GM12872 (cell line): ENCODE measurements at regions not wholly inside any gene's neighbourhood (a gene's known extent, or its start where the extent isn't known, plus 50 kb on each side); places are given as distances from the start of the nearest gene placed in this dataset.

Experiments used
- TF ChIP-seq, protein P1 (sequence below): IDR thresholded peaks from 3 replicates; pipeline ENCODE4 v1.5.1; 2011; ENCODE audit warnings: low read depth, mild to moderate bottlenecking, low read length, moderate library complexity; ENCODE audit not compliant: insufficient read depth

DNA sequence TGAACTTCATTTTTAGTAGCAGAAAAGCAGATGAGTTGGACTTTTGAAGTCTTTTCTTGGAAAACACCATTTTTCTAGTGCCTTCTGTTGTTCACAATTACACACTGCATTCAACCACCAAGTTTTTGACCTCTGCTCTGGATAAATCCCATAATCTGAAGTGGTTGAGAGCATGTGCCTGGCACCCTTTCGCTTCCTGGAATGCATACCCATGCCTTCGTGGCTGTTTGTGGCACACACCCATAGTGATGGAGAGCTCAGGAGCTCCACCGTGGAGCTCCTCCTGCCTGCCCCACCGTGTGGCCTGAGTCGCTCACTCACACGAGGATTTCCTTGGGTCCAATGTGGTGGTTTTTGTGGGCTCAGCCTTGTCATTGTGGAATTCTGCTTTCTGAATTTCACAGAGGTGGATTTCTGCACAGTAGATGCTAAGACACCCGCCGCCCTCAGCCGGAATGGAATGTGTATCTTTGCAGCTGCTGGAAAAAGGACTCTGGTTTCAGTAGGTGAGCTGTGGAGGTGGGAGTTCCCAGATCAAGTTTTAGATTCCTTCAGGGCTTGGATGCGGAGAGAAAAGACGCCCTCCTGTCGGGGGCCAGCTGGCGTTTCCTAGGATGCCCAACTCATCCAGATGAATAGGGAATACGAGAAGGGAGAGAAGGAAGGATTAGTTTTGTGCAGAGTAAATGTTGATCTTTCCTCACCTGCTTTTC is 500.4 kb downstream of the IRX1 start:
- TF ChIP-seq, protein P1, sequence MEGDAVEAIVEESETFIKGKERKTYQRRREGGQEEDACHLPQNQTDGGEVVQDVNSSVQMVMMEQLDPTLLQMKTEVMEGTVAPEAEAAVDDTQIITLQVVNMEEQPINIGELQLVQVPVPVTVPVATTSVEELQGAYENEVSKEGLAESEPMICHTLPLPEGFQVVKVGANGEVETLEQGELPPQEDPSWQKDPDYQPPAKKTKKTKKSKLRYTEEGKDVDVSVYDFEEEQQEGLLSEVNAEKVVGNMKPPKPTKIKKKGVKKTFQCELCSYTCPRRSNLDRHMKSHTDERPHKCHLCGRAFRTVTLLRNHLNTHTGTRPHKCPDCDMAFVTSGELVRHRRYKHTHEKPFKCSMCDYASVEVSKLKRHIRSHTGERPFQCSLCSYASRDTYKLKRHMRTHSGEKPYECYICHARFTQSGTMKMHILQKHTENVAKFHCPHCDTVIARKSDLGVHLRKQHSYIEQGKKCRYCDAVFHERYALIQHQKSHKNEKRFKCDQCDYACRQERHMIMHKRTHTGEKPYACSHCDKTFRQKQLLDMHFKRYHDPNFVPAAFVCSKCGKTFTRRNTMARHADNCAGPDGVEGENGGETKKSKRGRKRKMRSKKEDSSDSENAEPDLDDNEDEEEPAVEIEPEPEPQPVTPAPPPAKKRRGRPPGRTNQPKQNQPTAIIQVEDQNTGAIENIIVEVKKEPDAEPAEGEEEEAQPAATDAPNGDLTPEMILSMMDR = no peak

DNA sequence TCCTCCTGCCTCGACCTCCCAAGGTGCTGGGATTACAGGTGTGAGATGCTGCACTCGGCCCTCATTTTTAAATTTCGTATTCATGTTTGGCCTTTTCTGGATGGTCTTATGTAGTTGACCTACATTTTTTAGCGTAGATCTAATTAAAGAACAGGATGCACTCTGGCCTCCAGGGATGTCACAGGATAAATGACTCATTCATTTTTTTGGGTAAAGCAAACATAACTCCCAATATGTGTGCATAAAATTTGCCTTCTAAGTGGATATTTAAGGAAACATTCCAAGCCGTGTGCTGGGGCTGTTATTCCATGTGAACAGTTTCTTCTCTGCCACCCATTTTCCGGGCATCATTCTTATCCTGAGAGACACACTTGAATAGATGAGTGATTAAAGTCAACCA is 501.6 kb downstream of the IRX1 start:
- TF ChIP-seq, protein P1 = no peak

DNA sequence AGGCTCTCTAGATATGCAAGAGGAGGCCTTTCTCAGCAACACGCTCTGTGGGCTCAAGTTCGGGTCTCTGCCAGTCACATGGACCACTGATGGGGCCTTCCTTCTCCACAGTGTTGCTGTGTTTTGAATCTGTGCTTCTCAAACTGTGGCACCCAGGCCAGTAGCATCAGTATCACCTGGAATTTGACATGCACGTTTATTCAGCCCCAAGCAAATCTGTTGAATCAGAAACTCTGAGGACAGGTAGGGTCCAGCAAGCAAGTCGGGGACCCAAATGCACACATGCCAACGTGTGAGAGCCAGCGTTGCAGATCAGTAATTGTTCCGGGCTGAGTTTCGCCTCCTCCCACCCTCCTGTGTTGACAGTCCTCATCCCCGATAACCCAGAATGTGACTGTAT is 502.6 kb downstream of the IRX1 start:
- TF ChIP-seq, protein P1 = no peak

DNA sequence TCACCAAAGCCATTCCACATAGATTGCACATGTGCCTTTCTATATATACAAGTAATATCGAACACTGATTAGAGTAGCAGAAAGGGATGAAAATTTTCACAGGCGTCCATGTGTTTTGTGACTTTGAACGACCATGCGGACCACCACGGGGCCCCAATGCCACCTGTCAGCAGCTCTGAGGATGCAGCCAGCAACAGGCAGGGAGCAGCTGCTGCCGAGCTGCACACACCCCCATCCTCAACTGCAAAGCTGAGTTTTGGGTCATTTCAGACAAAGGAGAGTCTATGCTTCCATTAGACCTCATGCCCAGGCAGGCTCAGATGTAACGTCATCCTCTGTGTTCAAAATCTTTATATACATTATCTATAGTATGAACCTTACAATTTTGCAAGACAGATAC is 503.8 kb downstream of the IRX1 start:
- TF ChIP-seq, protein P1 = no peak

DNA sequence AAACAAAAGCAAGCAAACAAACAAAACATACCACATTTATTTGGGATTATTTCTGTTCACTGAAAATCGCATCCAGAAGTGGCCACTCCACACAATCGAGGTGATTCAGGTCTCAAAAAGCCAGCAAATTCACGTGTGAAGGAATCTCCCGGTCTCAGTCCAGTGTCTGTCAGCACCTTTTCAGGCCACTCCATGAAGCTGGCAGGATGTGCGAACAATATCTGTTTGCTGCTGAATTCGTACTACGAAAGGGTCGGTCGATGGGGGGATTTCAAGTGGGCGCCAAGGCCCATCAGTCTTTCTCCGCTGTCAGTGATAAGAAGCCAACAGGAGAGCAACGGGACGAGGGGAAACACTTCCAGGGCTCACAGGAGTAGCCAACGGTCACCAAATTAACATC is 505.1 kb downstream of the IRX1 start:
- TF ChIP-seq, protein P1 = no peak

DNA sequence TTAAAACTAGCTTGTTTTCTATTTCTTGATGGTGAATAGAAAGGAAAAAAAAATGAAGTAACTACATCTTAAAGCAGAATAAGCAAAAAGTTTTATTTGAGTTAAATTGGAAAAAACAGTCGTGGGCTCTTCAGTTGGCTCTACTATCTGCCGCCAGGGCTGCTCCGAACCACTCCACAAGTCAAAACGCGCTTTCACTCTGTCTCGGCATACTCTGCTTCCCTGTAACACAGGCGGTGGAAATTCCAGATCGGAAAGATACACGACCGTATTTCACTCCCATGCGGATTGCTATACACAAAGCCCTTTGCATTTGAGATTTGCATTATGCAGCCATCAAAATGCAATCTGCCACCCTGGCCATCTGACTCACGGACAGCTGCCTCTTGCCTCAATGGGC is 505.6 kb downstream of the IRX1 start:
- TF ChIP-seq, protein P1 = no peak

DNA sequence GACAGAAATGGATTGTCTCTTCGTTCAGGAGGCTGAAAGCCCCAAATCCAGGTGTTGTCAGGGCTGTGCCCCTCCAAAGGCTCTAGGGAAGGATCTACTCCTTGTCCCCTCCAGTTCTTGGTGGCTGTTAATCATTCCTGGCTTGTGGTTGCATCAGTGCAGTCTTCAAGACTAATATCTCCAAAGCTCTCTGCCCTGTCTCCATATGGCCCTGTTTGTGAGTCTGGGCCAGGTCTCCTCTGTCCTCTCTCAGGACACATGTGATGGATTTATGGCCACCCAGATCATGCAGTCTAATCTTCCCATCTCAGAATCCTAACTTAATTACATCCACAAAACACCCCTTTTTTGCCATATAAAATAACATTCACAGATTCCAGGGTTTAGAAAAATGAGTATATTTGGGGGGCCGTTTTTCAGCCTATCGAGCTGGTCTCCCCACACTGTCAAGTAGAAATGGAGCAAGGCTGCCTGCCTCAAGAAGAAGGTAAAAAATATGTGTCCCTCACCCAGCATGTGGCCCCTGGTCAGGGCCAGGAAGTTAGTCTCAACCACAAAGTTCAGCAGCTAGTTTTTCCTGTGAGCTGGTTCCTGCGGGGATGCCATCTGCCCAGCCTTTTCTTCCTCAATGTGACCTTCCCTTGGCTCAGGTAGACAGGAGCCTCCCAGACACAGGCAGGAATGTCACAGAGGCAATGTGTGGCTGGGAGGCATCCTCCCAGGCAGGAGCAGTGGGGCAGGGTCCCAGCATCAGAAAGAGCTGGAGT is 509.4 kb downstream of the IRX1 start:
- TF ChIP-seq, protein P1 = no peak
